H9 (cell line): ENCODE measurements at regions not wholly inside any gene's neighbourhood (a gene's known extent, or its start where the extent isn't known, plus 50 kb on each side); places are given as distances from the start of the nearest gene placed in this dataset.

Source experiments
- DNase-seq: peaks from one replicate; pipeline ENCODE4 v3.0.0-alpha.2; 2017
- H2AFZ ChIP-seq: one replicate; pipeline ENCODE4 v1.6.1; 2013; ENCODE audit warnings: mild to moderate bottlenecking, low read length, control low read depth, moderate library complexity
- H2AK5ac ChIP-seq: 2 replicates; pipeline ENCODE4 v1.6.1; 2013; ENCODE audit warnings: low read length, control low read depth, mixed read lengths; ENCODE audit not compliant: insufficient read length
- H2BK120ac ChIP-seq: one replicate; pipeline ENCODE4 v1.6.1; 2013; ENCODE audit warnings: low read depth, mild to moderate bottlenecking, low read length, control low read depth, inconsistent platforms; ENCODE audit not compliant: poor library complexity, severe bottlenecking
- H2BK12ac ChIP-seq: 2 replicates; pipeline ENCODE4 v1.6.1; 2013; ENCODE audit warnings: low read length, control low read depth, mixed read lengths, low read depth; ENCODE audit not compliant: insufficient read length
- H2BK15ac ChIP-seq: 2 replicates; pipeline ENCODE4 v1.6.1; 2013; ENCODE audit warnings: low read depth, low read length, control low read depth
- H2BK20ac ChIP-seq: one replicate; pipeline ENCODE4 v1.6.1; 2013; ENCODE audit warnings: low read depth, mild to moderate bottlenecking, low read length, control low read depth, inconsistent platforms; ENCODE audit not compliant: poor library complexity, severe bottlenecking
- H2BK5ac ChIP-seq: 2 replicates; pipeline ENCODE4 v1.6.1; 2013; ENCODE audit warnings: low read length, control low read depth, mixed read lengths; ENCODE audit not compliant: insufficient read length
- H3K14ac ChIP-seq: 2 replicates; pipeline ENCODE4 v1.6.1; 2013; ENCODE audit warnings: low read length, control low read depth; ENCODE audit not compliant: insufficient read depth
- H3K18ac ChIP-seq: 2 replicates; pipeline ENCODE4 v1.6.1; 2013; ENCODE audit warnings: low read depth, mild to moderate bottlenecking, mixed read lengths, low read length, control low read depth; ENCODE audit not compliant: insufficient read length
- H3K23ac ChIP-seq: 2 replicates; pipeline ENCODE4 v1.6.1; 2013; ENCODE audit warnings: low read length, control low read depth, mixed read lengths, low read depth; ENCODE audit not compliant: insufficient read length
- H3K23me2 ChIP-seq: 2 replicates; pipeline ENCODE4 v1.6.1; 2013; ENCODE audit warnings: low read depth, mild to moderate bottlenecking, mixed read lengths, low read length, control low read depth; ENCODE audit not compliant: insufficient read length, poor library complexity, severe bottlenecking
- H3K27ac ChIP-seq: 2 replicates; pipeline ENCODE4 v1.5.1; 2013; ENCODE audit warnings: low read length, control low read depth, mixed read lengths, low read depth; ENCODE audit not compliant: insufficient read length
- H3K27me3 ChIP-seq: 2 replicates; pipeline ENCODE4 v1.6.1; 2013; ENCODE audit warnings: low read length, control low read depth, inconsistent platforms; ENCODE audit not compliant: insufficient read depth
- H3K4ac ChIP-seq: 2 replicates; pipeline ENCODE4 v1.6.1; 2013; ENCODE audit warnings: low read depth, mild to moderate bottlenecking, control low read depth, inconsistent platforms, low read length, moderate library complexity
- H3K4me1 ChIP-seq: 2 replicates; pipeline ENCODE4 v1.6.1; 2013; ENCODE audit warnings: low read length, control low read depth, inconsistent platforms; ENCODE audit not compliant: insufficient read depth
- H3K4me2 ChIP-seq: 2 replicates; pipeline ENCODE4 v1.6.1; 2013; ENCODE audit warnings: low read length, control low read depth, mixed read lengths; ENCODE audit not compliant: insufficient read length, insufficient read depth
- H3K56ac ChIP-seq: 2 replicates; pipeline ENCODE4 v1.6.1; 2013; ENCODE audit warnings: low read depth, mild to moderate bottlenecking, mixed read lengths, low read length, control low read depth; ENCODE audit not compliant: insufficient read length
- H3K79me1 ChIP-seq: 2 replicates; pipeline ENCODE4 v1.6.1; 2013; ENCODE audit warnings: low read depth, mild to moderate bottlenecking, moderate library complexity, low read length, control low read depth, inconsistent platforms; ENCODE audit not compliant: insufficient read depth, poor library complexity, severe bottlenecking
- H3K79me2 ChIP-seq: 2 replicates; pipeline ENCODE4 v1.6.1; 2013; ENCODE audit warnings: low read length, control low read depth, inconsistent platforms; ENCODE audit not compliant: insufficient read depth
- H3K9ac ChIP-seq: 2 replicates; pipeline ENCODE4 v1.6.1; 2013; ENCODE audit warnings: low read length, control low read depth, mixed read lengths; ENCODE audit not compliant: insufficient read length; ENCODE audit errors: extremely low read depth
- H3K9me3 ChIP-seq: one replicate; pipeline ENCODE4 v1.6.1; 2013; ENCODE audit warnings: low read depth, low read length, inconsistent platforms; ENCODE audit not compliant: control insufficient read depth
- H3T11ph ChIP-seq: one replicate; pipeline ENCODE4 v1.6.1; 2013; ENCODE audit warnings: mild to moderate bottlenecking, low read length, control low read depth, inconsistent platforms
- H4K20me1 ChIP-seq: one replicate; pipeline ENCODE4 v1.6.1; 2013; ENCODE audit not compliant: control insufficient read depth, insufficient read length, insufficient read depth
- H4K5ac ChIP-seq: 2 replicates; pipeline ENCODE4 v1.6.1; 2013; ENCODE audit warnings: low read depth, mild to moderate bottlenecking, mixed read lengths, low read length, control low read depth; ENCODE audit not compliant: insufficient read length
- H4K8ac ChIP-seq: replicated peaks from 2 replicates; pipeline ENCODE4 v1.6.1; 2013; ENCODE audit warnings: low read length, control low read depth, mixed read lengths, low read depth; ENCODE audit not compliant: insufficient read length
- H4K91ac ChIP-seq: 2 replicates; pipeline ENCODE4 v1.6.1; 2013; ENCODE audit warnings: low read depth, mild to moderate bottlenecking, moderate library complexity, mixed read lengths, low read length, control low read depth; ENCODE audit not compliant: insufficient read length
- H3K27ac Mint-ChIP-seq, 3 experiments: 2 replicates in 2 of 3; 3 replicates in 1 of 3; pipeline ENCODE4 v1.8.0; 2020 to 2021; ENCODE audit warnings: mixed read lengths in 3 of 3, mild to moderate bottlenecking in 1 of 3, moderate library complexity in 1 of 3
- H3K27me3 Mint-ChIP-seq: 2 replicates; pipeline ENCODE4 v1.8.0; 2021; ENCODE audit warnings: low read depth, mild to moderate bottlenecking, moderate library complexity, mixed read lengths
- H3K36me3 Mint-ChIP-seq, 3 experiments: 2 replicates in 2 of 3; 3 replicates in 1 of 3; pipeline ENCODE4 v1.8.0; 2020 to 2021; ENCODE audit warnings: low read depth in 3 of 3, mixed read lengths in 3 of 3; ENCODE audit not compliant: insufficient read depth in 1 of 3
- H3K4me1 Mint-ChIP-seq, 2 experiments: 2 replicates each; pipeline ENCODE4 v1.8.0; 2020; ENCODE audit warnings: mixed read lengths in 2 of 2
- H3K4me3 Mint-ChIP-seq, 2 experiments: 2 replicates in 1 of 2; 3 replicates in 1 of 2; pipeline ENCODE4 v1.8.0; 2020 to 2021; ENCODE audit warnings: mild to moderate bottlenecking in 2 of 2, mixed read lengths in 2 of 2, moderate library complexity in 1 of 2
- H3K9me3 Mint-ChIP-seq, 2 experiments: 2 replicates in 1 of 2; 3 replicates in 1 of 2; pipeline ENCODE4 v1.8.0; 2020; ENCODE audit warnings: mild to moderate bottlenecking in 2 of 2, mixed read lengths in 2 of 2, moderate library complexity in 1 of 2
- CTCF ChIP-seq: fragments of 200-600 bp; sonication (generic); conservative IDR thresholded peaks from 3 replicates; pipeline ENCODE4 v1.8.0; 2021; ENCODE audit warnings: antibody characterized with exemption, mild to moderate bottlenecking
- whole genome bisulfite sequencing: extraction: QIAGEN DNeasy Blood & Tissue Kit; methylation state at CpG from one replicate; pipeline ENCODE4 v1.1.7; 2013; ENCODE audit warnings: missing lambda C conversion rate, low lambda C conversion rate, mixed read lengths; ENCODE audit not compliant: insufficient read length; ENCODE audit errors: extremely low coverage; 5-methylcytosine and 5-hydroxymethylcytosine counted together

- Histone ChIP-seq H4K5ac (no peak overlapping the region), H3K23ac (no peak overlapping the region), H3K56ac (no peak overlapping the region), H4K20me1 (no peaks in the 10 kb centered on the region), H4K91ac (no peak overlapping the region), H3K79me2 (no peaks in the 10 kb centered on the region), H3K4me1 (no peaks in the 10 kb centered on the region), H2BK12ac (no peak overlapping the region), H2BK15ac (no peak overlapping the region), H3T11ph (no peak overlapping the region), H3K9ac (no peak overlapping the region), H3K27ac (no peak overlapping the region), H3K23me2 (no peaks in the 10 kb centered on the region), H3K79me1 (no peaks in the 10 kb centered on the region), H3K27me3 (no peaks in the 10 kb centered on the region), H2BK20ac (no peak overlapping the region), H2AK5ac (no peak overlapping the region), H3K9me3 (no peaks in the 10 kb centered on the region), H2BK5ac (no peak overlapping the region), H3K4me2 (no peak overlapping the region), H2BK120ac (no peak overlapping the region), H4K8ac (no peak overlapping the region), H3K14ac (no peak overlapping the region), H2AFZ (no peak overlapping the region), H3K4ac (no peak overlapping the region), H3K18ac (no peak overlapping the region)
- WGBS: no CpG with 5 or more reads among the region's 6 CpGs
- no peak for DNase-seq
- H3K4me3 Mint-ChIP-seq: no peak overlapping the region
- H3K9me3 Mint-ChIP-seq: peaks cover 4 to 8% of the 10 kb centered on the region in 2 experiments; a peak in 3 of 5 replicates
- H3K27ac Mint-ChIP-seq: 0 out of 7 replicates have a peak overlapping the region, but pooled peaks of 1 of the 3 experiments have one; percentile 23
- no peaks in the 10 kb centered on the region for H3K4me1 Mint-ChIP-seq
- H3K27me3 Mint-ChIP-seq: peaks cover 3% of the 10 kb centered on the region
- TF ChIP-seq CTCF: no peak
- peaks cover 0 to 8% (median 1%) of the 10 kb centered on the region in 3 experiments; a peak in 2 of 7 replicates for H3K36me3 Mint-ChIP-seq
These were observed 77.8 kb upstream of the TGM3 start for GRCh38 chr20:2217857-2218539.
